ENCODE measurements at regions not wholly inside any gene's neighbourhood (a gene's known extent, or its start where the extent isn't known, plus 50 kb on each side); places are given as distances from the start of the nearest gene placed in this dataset.

DNA sequence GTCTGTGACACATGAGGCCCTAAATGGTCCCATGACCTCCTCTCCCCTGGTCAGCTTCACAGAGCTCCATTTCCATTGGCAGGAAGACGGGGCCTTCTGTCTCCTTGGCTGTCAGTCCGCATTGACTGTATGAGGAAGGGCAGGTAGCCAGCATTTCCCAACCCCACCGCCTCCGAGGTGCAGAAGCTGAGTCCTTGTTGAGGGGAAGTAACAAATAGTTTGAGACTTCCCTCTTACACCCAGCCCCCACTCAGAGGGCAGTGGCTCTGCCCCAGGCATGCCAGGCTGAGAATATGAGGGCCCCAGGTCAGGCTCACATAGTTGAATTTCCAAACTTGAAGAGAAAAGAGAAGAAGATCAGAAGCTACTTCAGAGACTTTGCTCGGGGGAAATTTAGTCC lies 611.1 kb downstream of the BRD1 start:
- no peak for DNase-seq

DNA sequence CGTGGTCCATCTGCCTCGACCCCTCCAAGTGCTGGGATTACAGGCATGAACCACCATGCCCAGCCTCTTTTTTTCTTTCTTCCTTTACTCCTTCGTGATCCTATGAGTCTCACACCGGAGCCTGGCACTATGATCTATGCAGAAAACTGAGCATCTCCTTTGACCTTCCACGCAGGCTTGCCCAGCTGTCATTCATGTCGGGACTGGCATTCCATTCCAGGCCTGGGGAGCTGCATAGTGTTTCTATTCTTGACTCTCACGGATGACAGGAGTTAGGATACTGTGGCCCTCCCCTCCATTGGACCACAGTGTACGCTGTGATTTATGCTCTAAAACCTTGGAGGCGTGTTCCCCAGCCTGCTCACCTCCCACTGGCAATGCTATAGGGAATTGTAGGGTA lies 611.8 kb downstream of the BRD1 start:
- no peak for DNase-seq

DNA sequence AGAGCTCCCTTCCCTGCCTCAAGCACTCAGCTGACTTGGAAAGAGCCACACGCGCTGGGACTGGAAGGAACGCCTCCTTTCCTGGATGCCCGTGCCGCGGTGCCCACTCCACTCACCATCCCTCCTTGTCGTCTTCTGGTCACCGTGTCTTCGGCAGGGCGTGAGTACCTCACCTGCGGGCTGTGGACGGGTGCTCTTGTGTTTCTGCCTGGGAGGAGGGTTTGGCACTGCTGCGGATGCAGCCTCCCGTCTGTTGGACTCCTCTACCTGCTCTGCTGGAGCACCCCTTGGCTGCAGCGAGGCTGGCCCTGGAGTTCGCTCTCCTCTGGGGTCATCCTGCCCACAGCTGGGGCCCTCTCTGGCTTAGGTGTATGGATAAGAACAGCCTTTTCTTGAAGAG lies 612.7 kb downstream of the BRD1 start:
- DNase-seq: no peak

DNA sequence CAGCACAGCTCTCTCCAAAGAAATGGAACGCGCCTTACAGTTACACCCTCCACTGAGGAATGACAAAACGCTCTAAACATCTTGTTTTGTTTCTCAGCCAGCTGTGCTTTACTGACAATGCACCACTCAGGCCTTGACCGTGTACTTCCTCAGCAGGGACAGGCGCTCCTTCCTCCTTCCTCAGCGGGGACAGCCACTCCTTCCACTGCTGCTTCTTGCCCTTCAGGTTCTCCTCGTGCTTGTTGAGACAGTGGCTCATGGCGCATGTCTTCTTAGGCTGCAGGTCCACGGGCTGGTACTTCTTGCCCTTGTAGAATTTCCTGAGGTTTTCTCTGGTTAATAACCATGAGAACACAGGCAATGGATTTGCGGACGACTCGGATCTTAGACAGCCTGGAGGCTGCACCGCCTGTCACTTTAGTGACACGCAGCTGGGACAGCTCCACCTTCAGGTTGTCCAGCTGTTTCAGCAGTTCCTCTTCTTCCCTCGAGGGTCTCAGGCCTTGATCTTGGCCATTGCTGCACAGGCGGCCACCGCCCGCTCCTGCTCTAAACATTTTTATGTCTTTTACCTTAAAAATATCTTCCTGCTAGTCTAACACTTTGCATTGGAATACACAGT lies 613.8 kb downstream of the BRD1 start:
- no peak for DNase-seq

DNA sequence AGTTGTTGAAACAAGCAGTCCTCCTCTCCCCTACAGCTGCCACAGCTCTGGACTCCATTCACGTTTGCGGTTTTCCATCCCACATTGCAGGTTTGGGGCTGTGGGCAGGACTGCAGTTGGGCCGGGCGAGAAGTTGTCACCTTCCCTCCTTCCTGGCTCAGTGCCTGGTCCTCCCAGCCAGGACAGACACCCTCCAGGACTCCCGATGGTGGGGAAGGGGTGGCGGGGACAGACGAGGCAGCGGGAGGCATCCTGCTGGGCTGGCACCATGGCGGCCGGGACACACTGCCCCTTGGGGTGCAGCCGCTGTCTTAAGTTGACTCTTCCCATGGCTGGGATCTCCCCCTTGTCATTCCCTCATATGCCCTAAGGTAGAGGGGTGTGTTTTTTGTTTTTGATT lies 615.2 kb downstream of the BRD1 start:
- DNase-seq: no peak

DNA sequence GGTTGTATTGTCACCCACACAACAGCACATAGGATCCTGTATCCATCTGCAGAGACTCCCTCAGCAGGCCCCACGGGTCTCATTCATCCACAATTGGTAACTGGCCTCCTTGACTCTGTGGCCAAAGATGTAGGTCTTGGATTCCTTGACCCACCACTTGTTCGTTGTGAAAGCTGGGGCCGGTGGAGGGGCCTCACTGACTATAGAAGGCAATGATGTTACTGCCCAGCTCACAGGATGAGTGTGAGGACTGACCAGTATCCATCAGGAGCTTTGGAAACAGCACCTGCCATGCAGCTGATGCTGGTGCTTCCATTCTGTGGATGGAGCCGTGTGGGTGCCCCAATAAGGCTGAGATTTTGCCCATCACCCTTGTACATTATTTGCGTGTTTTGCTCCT lies 615.7 kb downstream of the BRD1 start:
- DNase-seq: no peak

DNA sequence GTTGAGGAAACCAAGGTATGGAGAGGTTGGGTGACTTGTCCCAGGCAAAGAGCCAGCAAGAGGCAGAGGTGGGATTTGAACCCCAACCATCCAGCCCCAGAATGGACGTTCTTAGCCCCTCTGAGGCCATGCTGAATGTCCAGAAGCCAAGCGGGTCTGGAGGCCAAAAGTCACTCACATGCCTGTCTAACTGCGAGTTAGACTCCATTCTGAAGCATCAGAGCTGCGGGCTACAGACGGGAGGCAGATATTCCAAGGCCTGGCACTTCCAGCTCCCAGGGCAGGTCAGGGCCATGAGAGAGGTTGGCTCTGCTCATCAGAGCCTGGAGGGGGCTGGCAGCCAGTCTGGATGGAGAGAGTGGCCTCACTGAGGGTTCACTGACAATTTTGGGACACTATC lies 616.5 kb downstream of the BRD1 start:
- no peak for DNase-seq

DNA sequence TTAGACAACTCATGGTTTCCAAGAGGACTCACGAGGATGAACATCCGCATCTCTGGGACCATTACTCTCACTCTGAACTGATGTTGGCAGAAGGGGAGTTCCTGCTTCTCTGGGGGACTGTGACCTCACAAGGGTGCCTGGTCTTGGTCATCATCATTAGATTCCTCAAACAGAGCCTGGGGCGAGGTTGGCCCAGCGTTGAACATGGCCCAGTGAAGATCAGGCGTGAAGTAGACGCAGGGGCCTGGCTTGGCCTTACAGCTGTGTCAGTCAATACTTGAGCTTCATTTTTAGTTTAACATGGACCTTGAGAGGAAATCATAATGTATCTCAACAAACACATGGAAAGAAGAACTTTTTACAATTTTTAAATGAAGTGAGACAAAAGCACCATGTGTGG lies 617.1 kb downstream of the BRD1 start:
- no peak for DNase-seq

DNA sequence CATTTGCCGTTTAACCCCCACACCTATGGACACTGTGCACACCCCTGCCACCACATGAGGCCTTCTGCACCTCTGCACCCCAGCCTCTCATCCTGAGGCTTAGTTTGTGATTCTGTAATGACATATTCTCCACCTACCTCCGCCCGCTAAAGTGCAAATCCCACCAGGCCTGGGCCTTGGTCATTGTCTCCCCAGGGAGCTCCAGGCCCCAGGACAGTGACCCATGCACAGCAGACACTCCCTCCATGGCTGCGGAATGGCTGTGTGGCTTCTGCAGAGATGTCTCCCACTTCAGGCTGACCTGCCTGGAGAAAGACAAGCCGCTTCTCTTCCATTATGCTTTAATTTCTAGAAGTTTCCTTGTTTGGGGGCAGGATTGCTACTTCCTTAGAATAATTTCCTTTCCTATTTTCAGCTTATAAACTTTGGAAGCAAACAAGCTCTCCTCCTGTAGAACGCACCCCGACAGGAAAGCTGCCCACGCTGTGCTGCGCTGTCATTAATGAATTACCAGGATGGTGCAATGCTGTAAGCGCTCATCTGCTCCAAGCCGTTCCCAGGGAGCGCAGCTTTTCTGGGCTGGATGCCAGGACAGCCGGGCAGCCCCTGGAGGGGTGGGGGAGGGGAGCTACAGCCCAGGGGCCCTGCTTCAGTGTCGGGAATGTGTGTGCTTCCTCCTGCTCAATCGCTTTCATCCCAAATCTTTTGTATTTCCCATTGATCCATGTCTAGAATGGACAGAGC lies 618.0 kb downstream of the BRD1 start:
- DNase-seq: no peak

DNA sequence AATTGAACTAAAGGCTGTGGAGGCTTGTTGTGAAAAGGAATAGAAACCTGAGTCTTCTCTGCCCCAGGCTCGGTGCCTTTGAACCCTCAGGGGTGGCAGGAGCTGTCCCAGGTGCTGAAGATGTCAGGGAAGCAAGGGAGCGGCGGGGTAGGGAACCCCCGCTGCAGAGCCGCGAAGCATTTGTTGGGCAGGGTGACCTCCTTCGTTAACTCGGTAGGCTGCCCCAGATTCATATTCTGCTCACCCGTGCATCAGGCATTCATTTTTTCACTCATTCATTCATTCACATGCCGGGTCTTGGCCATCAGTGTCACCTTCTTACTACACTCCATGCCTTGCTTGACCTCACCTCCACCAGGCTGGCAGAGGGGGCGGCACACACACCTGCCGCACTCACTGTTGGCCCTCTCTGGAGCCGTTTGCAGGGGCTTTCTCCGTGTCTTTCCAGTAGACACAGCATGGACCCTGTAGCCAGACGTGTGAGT lies 618.9 kb downstream of the BRD1 start:
- no peak for DNase-seq

DNA sequence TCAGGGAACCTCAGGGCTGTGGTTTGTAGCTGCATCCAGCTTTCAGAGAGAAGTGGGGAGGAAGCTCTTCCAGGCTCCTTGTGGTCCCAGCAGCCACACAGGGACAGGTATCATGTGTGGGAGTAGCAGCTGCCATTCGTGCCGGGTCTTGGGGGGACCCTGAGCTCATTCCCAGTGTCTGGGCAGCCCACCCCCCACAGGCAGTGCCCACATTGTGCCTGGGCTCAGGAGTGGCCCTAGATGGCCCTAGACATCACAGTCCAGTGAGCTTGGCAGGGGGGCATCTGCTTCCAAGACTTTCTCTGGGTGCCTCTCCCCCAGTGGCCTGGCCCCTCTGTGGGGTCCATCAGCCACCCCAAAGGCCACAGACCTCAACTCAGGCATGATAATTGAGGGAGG lies 619.7 kb downstream of the BRD1 start:
- no peak for DNase-seq

DNA sequence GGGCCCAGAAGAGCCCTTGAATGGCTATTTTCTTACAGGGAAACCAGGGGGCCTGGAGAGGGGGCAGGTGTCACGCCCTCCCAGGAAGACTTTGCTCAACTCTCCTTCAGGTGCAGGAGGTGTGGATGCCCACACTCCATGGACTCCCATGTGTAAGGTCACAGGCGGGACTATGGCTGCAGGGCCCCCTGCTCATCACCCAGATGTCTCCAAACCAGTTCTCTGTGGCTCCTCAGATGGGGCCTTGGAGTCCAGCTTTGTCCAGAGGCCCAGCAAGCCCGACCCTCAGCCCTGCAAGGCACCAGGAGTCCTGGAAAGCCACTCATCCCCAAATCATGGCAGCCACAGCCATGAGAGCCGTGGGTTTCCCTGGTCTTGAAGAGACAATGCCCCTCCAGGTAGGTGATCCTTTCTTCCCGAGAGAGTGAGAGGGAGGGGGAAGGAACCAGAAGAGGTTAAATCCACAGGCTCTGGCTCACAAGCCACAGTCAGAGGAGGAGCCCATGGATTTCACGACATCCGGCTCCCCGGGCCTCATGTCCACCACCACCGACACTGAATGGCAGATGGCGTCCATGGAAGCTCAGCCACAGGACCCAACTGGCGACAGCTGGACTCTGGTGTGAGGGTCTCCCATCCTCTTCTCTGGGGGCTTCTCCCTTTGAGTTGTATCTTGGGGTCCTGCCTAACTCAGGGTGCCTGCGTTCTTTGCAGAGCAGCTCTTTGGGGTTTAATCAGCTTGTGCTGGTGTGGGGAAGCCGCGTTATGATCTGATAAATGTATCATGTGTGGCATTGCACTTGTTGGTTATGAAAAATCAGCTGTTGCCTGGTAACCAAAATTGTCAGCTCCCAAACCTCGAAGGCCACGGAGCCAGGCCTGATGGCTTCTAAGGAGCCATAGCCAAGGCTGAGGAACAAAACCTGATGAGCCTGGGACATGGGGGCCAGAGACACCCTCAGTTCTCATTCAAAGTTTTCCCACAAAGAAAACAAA lies 620.4 kb downstream of the BRD1 start:
- DNase-seq: no peak

DNA sequence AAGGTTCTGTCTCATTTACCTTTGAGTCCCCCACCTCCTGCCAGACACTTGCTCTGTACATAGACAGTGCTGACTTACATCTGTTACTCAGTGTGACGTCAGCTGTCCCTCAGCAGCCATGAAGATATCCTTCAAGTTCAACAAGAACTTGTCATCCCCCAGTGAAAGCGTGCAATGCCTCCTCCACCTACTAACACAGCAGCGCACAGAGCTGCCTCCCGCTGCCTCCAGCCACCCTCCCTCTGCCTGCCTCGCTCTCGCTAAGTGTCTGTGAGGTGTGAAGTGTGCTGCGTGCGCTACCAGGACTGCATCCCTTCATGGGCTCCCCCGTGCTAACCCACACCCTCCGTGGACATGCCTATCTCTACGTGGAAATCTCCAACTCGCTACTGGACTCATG lies 621.4 kb downstream of the BRD1 start:
- DNase-seq: no peak

DNA sequence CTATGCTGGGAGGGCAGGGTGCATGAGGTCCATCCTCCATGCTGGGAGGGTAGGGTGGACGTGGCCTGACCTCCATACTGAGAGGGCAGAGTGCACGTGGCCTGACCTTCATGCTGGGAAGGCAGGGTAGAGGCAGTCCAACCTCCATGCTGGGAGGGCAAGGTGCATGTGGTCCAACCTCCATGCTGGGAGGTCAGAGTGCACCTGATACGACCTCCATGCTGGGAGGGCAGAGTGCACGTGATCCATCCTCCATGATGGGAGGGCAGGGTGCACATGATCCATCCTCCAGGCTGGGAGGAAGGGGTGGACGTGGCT lies 622.2 kb downstream of the BRD1 start:
- no peak for DNase-seq

DNA sequence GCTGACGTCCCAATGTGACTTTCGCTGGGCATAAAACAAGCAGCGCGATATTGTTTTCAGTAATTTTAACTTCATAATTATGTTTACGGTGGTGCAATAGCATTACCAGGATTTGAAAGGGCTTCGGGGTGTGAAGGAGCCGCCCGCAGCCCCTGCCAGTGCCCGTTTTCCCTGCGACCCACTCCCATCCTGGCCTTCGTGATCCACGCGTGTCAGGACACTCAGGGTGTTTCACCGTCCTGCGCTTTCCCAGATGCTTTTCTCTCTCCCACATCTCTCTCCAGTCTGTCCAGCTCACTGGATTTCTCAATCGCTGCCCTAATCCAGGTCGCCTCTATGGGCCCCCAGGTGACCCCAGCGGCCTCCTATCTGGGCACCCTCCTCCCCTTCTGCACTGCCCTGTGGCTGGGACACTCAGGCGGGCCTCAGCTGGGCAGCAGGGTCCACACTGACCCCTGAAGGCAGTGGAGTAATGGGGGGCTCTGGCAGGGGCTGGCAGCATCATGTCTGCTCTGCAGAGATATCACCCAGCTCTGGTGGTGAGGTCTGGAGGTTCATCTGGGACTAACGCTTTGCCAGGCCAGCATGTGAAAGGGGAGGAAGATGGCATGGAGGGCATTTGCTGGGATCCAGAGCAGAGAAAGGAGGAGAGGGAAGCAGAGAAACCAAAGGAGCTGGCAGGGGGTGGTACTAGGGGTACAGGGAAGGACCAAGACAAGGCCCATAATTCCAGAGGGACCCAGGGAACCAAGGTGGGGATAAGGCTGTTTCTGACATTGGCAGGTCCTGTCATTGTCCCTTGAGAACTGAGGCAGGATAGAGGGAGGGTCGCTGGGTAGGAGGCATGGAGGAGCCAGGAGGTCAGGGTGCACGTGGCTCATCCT lies 622.8 kb downstream of the BRD1 start:
- DNase-seq: no peak

DNA sequence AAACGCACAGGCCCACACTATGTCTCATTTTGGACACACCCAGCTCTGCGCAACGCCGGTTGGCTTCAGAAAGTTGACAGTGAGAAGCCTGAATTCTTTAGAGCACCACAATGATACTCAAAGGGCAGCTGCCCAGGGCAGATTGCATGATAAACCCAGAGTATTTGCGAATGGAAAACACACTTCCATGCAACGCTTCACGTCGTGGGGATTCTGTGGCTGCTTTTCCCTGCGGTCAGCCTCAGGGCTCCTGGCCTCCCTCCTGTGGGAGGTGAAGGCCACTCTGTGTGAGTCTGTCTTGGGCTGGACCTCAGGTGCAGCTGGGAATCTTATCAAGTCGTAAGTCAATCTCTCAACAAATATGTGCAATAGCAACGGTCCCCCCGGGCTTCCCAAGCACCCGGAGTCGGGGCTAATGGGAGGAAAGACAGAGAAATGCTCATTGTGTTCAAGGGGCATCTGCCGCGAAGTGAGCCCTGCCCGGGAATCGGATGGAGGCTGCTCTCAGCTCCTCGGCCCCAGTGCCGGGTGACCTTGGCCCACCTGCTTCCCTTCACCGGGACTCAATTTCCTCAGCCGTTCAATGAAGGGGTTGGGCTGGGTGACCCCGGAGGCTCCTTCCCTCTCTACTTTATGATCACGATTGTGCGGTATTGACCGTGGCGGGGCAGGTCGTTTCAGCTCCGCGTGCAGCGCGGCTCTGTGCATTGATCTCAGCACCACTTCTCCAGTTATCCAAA lies 623.6 kb downstream of the BRD1 start:
- DNase-seq: no peak

DNA sequence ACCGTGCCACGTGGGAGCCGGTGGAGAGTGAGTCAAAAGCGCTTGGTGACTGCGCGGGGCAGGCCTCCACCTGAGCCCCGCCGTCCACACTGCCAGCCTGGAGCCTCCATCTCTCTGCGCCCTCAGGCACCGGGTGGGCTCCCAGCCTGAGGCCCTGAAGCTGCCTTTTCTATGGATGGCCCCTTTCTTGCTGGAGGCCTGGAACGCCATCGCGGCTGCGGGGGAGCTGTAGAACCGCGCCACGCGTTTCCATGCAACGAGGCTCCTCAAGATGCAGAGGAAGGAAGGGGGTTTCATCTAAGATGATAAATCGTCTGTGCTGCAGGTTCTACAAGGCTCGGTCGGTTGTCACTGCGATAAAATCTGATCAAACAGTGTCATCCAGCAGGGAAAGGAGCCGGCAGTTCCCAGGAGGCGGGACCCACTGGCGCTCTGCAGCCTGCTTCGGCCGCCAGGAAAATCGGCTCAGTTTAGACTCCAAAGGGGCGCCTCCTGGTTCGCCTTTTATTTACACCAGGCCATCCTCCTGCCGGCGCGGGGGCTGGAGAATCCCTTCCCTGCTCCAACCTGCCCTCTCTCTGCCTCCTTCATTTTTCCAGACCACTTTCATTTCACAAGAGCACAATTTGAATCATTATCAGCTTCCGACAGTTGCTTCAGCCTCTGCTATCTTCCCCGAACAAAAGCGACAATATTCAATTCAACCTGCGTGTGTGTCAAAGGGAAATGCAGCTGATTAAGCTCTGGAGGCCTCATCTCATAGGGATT lies 624.4 kb downstream of the BRD1 start:
- DNase-seq: no peak

DNA sequence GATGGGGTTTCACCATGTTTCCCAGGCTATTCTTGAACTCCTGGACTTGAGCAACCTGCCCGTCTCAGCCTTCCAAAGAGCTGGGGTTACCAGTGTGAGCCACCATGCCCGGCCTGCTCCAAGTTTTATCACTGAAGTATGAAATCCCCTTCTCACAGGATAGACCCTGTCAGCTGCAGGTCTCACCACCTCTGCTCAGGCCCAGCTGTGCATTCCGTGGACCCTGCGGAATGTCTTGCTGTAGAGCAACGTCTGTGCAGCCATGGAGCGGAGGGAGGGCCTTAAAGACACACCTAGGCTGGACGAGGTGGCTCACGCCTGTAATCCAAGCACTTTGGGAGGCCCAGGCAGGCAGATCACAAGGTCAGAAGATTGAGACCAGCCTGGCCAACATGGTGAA lies 625.4 kb downstream of the BRD1 start:
- no peak for DNase-seq

DNA sequence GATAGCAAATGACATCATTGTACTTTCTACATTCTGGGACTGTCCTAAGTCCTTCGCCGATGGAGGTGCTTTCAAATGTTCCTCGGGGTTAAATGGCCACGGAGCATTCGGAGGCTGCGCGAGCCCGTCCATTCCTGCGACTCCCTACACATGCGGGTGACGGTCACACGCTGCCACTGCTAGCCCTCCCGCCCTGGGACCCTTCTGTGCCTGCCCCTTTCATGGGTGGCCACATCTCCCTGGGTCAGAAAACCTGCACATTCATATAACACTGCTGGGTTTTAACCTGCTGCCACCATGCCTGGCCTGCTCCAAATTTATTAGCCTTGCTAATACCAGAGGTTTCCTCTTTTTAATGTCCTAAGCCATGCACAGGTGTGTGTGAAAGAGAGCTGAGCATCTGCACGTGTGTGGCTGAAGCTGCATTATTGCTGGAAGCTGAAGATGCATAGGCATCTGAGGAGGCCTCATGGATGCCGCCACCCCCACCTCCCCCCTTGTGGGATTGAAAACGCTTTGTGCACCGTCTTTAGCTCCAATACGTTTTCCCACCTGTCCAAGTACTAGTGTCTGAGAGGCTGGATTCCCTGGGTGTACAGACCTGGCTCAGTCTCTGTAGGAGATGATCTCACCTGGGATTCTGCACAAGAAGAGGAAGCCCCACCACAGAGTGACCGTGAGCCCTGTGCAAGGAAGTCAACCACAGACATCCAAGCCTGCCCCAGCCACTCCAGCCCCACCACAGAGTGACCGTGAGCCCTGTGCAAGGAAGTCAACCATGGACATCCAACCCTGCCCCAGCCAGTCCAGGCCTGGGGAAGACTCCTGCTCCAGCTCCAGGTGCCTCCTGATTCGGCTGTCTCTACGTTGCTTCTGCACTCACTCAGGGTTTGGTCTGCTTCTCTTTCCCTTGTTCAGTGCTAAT lies 626.4 kb downstream of the BRD1 start:
- DNase-seq: no peak

DNA sequence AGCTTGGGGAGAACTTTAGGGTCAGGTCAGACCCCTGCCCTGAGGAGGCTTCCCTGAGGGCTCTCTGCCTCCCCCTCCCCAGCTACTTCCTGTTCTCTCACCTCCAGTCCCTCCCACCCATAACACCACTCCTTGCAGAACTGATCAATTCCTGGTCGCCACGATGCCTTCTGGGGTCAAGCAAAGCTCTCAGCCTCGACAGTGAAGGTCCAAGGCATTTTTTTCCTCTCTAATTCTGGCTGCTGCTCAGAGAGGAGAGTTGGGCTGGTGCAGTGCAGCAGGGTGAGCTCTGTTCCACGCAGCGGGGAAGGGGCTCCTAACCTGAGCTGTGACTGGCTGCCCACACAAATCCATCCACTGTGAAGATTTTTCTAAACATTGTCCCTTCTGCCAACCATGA lies 628.4 kb downstream of the BRD1 start:
- no peak for DNase-seq

Data from inflammatory macrophage treated with lipopolysaccharide for 1 hour (primary cell).